ENCODE measurements at regions not wholly inside any gene's neighbourhood (a gene's known extent, or its start where the extent isn't known, plus 50 kb on each side); places are given as distances from the start of the nearest gene placed in this dataset.
"Not testable (repeated sequence)": the region's sequence is repeated elsewhere in the genome, so short reads cannot be mapped to it uniquely, and the experiment has no call there.

GRCh38 chr15:36117296-36117787 lies 462.1 kb upstream of the CDIN1 start:
- DNase-seq, result no peak

DNA sequence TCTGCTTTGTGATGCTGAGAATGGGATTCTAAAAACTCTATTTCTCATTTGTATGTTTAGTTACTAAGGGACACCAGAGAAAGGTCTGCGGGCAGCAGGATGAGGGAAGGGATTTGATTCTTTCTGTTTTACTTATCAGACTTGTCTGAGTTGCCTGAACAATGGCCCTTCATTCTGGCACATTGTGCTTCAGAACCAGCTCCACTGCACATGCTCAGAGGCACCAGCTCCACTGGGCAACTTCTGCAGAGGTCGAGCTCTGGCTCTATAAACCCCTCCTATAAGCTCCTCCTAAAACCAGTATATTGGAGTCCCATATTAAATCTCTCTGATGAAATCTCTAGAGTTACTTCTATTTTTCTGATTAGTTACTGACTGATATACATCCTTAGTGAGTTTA lies 453.2 kb upstream of the CDIN1 start:
- DNase-seq, result no peak

GRCh38 chr15:36130641-36131310 lies 448.6 kb upstream of the CDIN1 start:
- no peak for DNase-seq

DNA sequence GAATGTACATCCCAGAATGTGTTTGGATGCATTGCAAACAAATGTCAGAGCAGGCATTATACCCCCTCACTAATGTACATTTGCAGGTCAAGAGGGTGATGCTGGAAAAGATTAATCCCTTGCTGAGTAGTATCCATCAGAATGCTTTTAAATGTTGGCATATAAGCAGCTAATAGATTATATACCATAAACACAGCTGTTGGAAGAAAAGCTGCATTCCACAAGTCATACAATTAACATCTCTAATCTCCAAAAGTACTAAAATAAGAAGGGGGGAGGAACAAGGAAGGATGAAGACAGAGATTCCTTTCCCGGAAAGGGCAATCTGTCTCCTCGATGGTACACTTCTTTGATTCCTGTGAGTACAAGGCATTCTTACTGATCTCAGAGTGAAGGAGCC lies 445.7 kb upstream of the CDIN1 start:
- no peak for DNase-seq

DNA sequence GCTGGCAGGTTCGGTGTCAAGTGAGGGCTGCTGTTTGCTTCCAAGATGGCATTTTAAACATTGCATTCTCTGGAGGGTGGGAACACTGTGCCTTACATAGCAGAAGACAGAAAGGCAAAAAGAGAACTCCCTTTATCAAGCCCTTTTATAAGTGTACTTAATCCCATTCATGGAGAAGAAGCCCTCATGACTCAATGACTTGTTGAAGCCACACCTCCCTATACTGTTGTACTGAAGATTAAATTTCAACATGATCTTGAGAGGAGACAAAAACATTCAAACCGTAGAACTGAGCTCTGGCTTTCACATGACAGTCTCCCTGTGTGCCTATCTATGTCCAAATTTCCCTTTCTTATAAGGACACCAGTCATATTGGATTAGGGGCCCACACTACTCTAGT lies 443.4 kb upstream of the CDIN1 start:
- no peak for DNase-seq

- DNase-seq, result no peak
Observed at GRCh38 chr15:36152936-36153335, 426.5 kb upstream of the CDIN1 start.

DNA sequence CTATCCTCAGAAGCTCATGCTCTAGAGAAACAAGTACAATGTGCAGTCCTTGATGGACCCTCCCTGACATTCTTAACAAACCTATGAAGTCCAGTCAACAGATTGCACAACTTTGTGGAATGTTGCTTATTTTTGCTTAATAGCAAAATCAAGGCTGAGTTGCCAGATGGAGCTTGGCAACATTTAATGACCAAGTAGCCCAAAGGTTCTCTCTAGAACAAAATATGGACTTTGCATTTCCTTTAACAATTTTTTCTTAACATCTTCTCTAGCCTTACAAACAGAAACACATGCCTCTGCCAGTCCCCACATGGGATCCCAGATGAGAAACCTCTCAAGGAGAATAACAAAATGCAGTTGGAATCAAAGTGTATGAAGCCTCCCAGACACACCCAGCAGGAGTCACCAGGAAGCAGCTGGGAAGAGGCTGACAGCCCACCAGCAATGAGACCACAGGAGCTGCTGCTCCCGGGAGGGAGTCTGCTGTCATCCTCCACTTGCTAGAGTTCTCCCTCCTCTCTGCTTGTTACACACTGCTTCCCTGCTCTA lies 422.5 kb upstream of the CDIN1 start:
- DNase-seq, result no peak

DNA sequence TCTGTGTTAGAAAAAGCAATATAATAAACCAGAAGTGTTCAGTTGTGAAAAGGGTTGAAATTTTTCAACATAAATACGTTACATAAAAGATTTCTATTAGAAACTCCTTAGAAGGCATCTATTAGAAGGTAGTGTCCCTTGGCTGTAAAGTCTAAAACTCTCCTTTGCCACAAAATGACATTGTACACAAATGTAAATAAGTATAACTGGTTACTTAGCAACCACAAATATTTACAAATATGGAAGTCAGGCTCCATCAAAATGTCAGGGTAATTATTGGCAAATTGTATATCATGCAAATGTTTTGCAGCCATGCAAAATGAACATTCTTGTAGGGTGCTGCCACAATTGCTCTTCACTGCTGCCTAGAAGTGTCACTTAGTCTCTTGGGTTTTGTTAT lies 419.1 kb upstream of the CDIN1 start:
- no peak for DNase-seq

GRCh38 chr15:36161108-36161507 lies 418.3 kb upstream of the CDIN1 start:
- no peak for DNase-seq

- no peak for DNase-seq
Observed at GRCh38 chr15:36161771-36162212, 417.6 kb upstream of the CDIN1 start.

DNA sequence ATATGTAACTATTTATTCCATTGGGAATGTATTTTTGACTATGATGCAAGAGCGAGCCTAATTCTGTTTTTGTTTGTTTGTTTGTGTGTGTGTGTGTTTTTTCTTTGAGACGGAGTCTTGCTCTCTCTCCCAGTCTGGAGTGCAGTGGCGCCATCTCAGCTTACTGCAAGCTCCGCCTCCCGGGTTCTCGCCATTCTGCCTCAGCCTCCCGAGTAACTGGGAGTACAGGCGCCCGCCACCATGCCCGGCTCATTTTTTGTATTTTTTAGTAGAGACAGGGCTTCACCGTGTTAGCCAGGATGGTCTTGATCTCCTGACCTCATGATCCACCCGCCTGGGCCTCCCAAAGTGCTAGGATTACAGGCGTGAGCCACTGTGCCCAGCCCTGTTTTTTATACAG lies 415.4 kb upstream of the CDIN1 start:
- not testable (repeated sequence) for DNase-seq

DNA sequence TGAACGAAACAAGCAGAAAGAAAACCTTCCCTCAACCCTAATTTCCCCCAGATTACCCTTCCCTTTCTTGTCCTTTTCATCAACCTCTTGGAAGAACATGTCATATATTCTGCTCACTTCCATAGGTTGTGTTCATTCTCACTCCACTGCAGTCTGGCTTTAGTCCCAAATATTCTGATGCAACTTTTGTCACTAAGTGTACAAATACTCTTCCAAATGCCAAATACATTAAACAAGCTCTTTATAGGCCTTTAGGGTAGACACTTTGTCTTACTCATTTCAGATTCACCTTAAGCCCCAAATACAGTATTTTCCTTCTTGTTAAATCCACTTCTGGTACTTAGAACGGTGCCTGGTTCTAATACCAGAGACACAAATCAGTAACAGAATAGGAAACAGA lies 406.5 kb upstream of the CDIN1 start:
- DNase-seq, result no peak

- no peak for DNase-seq
Observed at GRCh38 chr15:36175186-36175740, 404.2 kb upstream of the CDIN1 start.

GRCh38 chr15:36175741-36176291 lies 403.6 kb upstream of the CDIN1 start:
- DNase-seq, result no peak

DNA sequence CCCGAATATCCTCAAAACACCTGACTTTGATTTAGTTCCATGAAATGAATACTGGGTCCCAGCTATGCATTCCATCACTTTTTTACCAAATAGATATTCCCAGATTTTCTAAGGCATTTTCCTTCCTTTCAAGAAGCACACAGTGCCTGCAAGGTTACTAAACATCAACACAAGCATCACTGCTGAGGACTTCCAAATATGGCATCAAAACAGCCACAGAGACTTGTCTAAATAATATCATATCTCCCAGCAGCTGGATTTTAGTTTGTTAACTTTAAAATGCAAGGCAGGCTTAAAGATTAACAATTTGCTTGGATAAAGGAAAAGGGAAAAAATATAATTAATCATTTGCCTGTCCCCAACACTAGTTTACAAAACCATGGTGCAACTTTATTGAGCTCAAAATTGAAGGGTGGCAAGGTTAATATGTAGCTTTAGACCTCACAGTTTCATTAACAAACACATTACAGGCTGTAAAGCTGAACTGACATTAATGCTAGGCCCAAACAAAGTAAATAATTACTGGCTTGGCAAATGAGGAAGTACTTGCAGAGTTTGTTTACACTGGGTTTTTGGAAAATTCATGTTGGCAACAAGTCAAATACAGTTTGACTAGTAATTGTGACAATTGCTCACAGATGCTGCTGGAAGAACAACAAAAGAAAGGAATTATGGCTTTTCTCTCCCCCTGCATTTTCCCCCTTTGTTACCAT lies 401.7 kb upstream of the CDIN1 start:
- no peak for DNase-seq

DNA sequence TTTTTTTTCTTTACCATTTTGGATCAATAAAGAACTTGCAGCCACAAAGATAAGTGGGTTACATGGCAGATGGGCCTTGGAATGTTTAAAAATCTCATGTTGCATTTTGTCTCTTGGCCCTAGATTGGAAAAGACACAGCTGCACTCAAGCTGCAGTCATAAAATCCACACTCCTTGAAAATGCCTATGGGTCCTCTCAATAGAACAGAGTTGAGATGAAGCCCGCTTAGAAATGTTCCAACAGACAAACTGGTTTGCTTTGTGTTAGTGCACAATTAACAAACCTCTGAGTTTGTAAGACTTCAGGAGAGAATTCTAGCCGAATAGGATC lies 401.2 kb upstream of the CDIN1 start:
- no peak for DNase-seq

GRCh38 chr15:36183201-36183600 lies 396.2 kb upstream of the CDIN1 start:
- no peak for DNase-seq

GRCh38 chr15:36185438-36185837 lies 394.0 kb upstream of the CDIN1 start:
- DNase-seq, result no peak

DNA sequence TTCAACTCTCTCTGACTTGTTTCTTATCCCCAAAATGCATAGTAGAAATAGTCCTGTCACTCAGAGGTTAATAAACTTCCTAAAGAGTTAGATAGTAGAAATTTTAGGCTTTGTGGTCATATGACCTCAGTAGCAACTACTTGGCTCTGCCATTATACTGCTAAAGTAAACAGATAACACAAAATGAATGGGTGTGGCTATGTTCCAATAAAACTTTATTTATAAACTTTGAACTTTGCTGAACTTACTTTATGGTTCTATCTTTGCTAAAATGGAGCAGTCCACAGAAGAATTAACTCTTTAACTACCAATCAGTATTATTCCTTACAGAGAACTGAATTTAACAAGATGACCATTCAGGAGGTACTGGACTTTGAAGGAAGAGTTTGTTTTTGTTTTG lies 393.6 kb upstream of the CDIN1 start:
- DNase-seq, result no peak

DNA sequence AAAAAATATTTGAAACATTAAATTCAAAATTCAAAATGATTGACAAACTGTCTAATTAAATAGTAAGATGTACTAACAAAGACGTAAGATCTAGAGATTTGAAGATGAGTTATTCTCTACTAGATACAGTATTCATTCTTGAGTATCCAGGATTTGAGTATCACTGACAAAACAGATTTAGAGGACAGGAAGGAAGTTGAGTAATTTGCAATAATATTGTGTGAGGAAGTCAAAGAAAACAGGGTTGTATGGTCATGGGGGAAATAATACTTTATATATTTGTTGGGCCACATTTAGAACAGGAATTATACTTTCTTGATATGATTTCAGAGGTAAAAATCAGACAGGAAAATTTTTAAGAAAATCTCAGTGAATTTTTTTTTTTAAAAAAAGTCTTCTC lies 393.1 kb upstream of the CDIN1 start:
- DNase-seq, result no peak

GRCh38 chr15:36191459-36191858 lies 388.0 kb upstream of the CDIN1 start:
- no peak for DNase-seq

- DNase-seq, result not testable (repeated sequence)
Observed at GRCh38 chr15:36195361-36196007, 383.9 kb upstream of the CDIN1 start.

- no peak for DNase-seq
Observed at GRCh38 chr15:36208868-36209582, 370.4 kb upstream of the CDIN1 start.

All from CD4-positive, alpha-beta T cell treated with Interleukin-12 subunit alpha and Interleukin-12 subunit beta, for 1 hour (primary cell).